ENCODE measurements at regions not wholly inside any gene's neighbourhood (a gene's known extent, or its start where the extent isn't known, plus 50 kb on each side); places are given as distances from the start of the nearest gene placed in this dataset.

- Histone ChIP-seq H3K27me3 (ENCODE audit: control insufficient read depth, low read length) (peaks cover 8% of the 10 kb centered on the region), H3K4me2 (ENCODE audit: low read length) (no peak overlapping the region), H3K27ac (ENCODE audit: low read depth, low read length) (no peak overlapping the region), H3F3A (ENCODE audit: control insufficient read depth, insufficient read depth) (no peaks in the 10 kb centered on the region), H3K4me1 (ENCODE audit: control insufficient read depth, low read length) (no peaks in the 10 kb centered on the region), H4K20me1 (ENCODE audit: control insufficient read depth, insufficient read depth, low read depth, low read length) (no peaks in the 10 kb centered on the region), H3K9me3 (ENCODE audit: control insufficient read depth, insufficient read depth, low read length) (no peaks in the 10 kb centered on the region), H3K9me2 (replicated peaks; ENCODE audit: control insufficient read depth, low read length) (no peaks in the 10 kb centered on the region), H3K79me2 (ENCODE audit: control insufficient read depth, low read length) (no peaks in the 10 kb centered on the region), H3K4me3 (ENCODE audit: low read length) (no peak overlapping the region), H3K36me3 (ENCODE audit: control insufficient read depth, low read length) (no peaks in the 10 kb centered on the region)
- TF ChIP-seq CTCF (IDR thresholded peaks at IDR 0.05; ENCODE audit: low read depth, low read length, poor library complexity, severe bottlenecking) = no peak
- TF ChIP-seq EZH2phosphoT487 (IDR thresholded peaks at IDR 0.05; ENCODE audit: borderline replicate concordance, low read length) = no peak
These were observed 116.0 kb upstream of the NCOR2 start for GRCh38 chr12:124683152-124684124.

- Histone ChIP-seq H3K27ac (ENCODE audit: low read depth, low read length) (no peak overlapping the region), H4K20me1 (ENCODE audit: control insufficient read depth, insufficient read depth, low read depth, low read length) (no peaks in the 10 kb centered on the region), H3K9me3 (ENCODE audit: control insufficient read depth, insufficient read depth, low read length) (no peaks in the 10 kb centered on the region), H3K79me2 (ENCODE audit: control insufficient read depth, low read length) (no peaks in the 10 kb centered on the region), H3K4me1 (ENCODE audit: control insufficient read depth, low read length) (no peaks in the 10 kb centered on the region), H3K4me3 (ENCODE audit: low read length) (no peak overlapping the region), H3K36me3 (ENCODE audit: control insufficient read depth, low read length) (no peaks in the 10 kb centered on the region), H3K27me3 (ENCODE audit: control insufficient read depth, low read length) (peaks cover 7% of the 10 kb centered on the region), H3K9me2 (replicated peaks; ENCODE audit: control insufficient read depth, low read length) (no peaks in the 10 kb centered on the region), H3K4me2 (ENCODE audit: low read length) (no peak overlapping the region), H3F3A (ENCODE audit: control insufficient read depth, insufficient read depth) (no peaks in the 10 kb centered on the region)
- TF ChIP-seq EZH2phosphoT487 (IDR thresholded peaks at IDR 0.05; ENCODE audit: borderline replicate concordance, low read length) (no peak), CTCF (IDR thresholded peaks at IDR 0.05; ENCODE audit: low read depth, low read length, poor library complexity, severe bottlenecking) (no peak)
These were observed 115.2 kb upstream of the NCOR2 start for GRCh38 chr12:124682425-124683151.

GRCh38 chr12:124681779-124682391, 114.5 kb upstream of the NCOR2 start:
- Histone ChIP-seq H4K20me1 (ENCODE audit: control insufficient read depth, insufficient read depth, low read depth, low read length) (no peaks in the 10 kb centered on the region), H3K4me2 (ENCODE audit: low read length) (no peak overlapping the region), H3K4me1 (ENCODE audit: control insufficient read depth, low read length) (no peaks in the 10 kb centered on the region), H3K79me2 (ENCODE audit: control insufficient read depth, low read length) (no peaks in the 10 kb centered on the region), H3K27ac (ENCODE audit: low read depth, low read length) (no peak overlapping the region), H3K4me3 (ENCODE audit: low read length) (no peak overlapping the region), H3K27me3 (ENCODE audit: control insufficient read depth, low read length) (peaks cover 7% of the 10 kb centered on the region), H3K9me3 (ENCODE audit: control insufficient read depth, insufficient read depth, low read length) (no peaks in the 10 kb centered on the region), H3K9me2 (replicated peaks; ENCODE audit: control insufficient read depth, low read length) (no peaks in the 10 kb centered on the region), H3K36me3 (ENCODE audit: control insufficient read depth, low read length) (no peaks in the 10 kb centered on the region), H3F3A (ENCODE audit: control insufficient read depth, insufficient read depth) (no peaks in the 10 kb centered on the region)
- TF ChIP-seq CTCF (IDR thresholded peaks at IDR 0.05; ENCODE audit: low read depth, low read length, poor library complexity, severe bottlenecking) (no peak), EZH2phosphoT487 (IDR thresholded peaks at IDR 0.05; ENCODE audit: borderline replicate concordance, low read length) (no peak)

Data from DOHH2 (cell line).